LHCN-M2 (cell line): ENCODE measurements at regions not wholly inside any gene's neighbourhood (a gene's known extent, or its start where the extent isn't known, plus 50 kb on each side); places are given as distances from the start of the nearest gene placed in this dataset.
"Not testable (repeated sequence)": the region's sequence is repeated elsewhere in the genome, so short reads cannot be mapped to it uniquely, and the experiment has no call there.

Experiments used
- DNase-seq: peaks from one replicate; pipeline ENCODE4 v3.0.0-alpha.2; 2012; ENCODE audit warnings: low read depth

GRCh38 chr3:151675858-151676615, 57.7 kb upstream of the AADACL2 start:
- no peak for DNase-seq

GRCh38 chr3:151673974-151674373, 59.8 kb upstream of the AADACL2 start:
- no peak for DNase-seq

GRCh38 chr3:151667762-151668161, 66.0 kb upstream of the AADACL2 start:
- not testable (repeated sequence) for DNase-seq

- DNase-seq = peak; percentile 2
These were observed 72.8 kb upstream of the AADACL2 start for GRCh38 chr3:151660885-151661284.

GRCh38 chr3:151644986-151645385, 88.7 kb upstream of the AADACL2 start:
- no peak for DNase-seq

- DNase-seq = no peak
These were observed 89.6 kb upstream of the AADACL2 start for GRCh38 chr3:151644020-151644620.

- DNase-seq = peak; percentile 18
These were observed 94.3 kb upstream of the AADACL2 start for GRCh38 chr3:151639418-151639740.

GRCh38 chr3:151638555-151639417, 94.9 kb upstream of the AADACL2 start:
- DNase-seq = no peak

- DNase-seq = no peak
These were observed 97.8 kb upstream of the AADACL2 start for GRCh38 chr3:151635905-151636304.

GRCh38 chr3:151631946-151632345, 101.8 kb upstream of the AADACL2 start:
- DNase-seq = no peak

GRCh38 chr3:151630938-151631441, 102.7 kb upstream of the AADACL2 start:
- DNase-seq = peak; percentile 36

- DNase-seq = no peak
These were observed 103.7 kb upstream of the AADACL2 start for GRCh38 chr3:151630035-151630434.

- DNase-seq = no peak
These were observed 108.1 kb upstream of the AADACL2 start for GRCh38 chr3:151625586-151625985.

- DNase-seq = no peak
These were observed 108.6 kb upstream of the AADACL2 start for GRCh38 chr3:151625086-151625485.

- DNase-seq = no peak
These were observed 113.7 kb upstream of the AADACL2 start for GRCh38 chr3:151620071-151620470.

- no peak for DNase-seq
These were observed 118.3 kb upstream of the AADACL2 start for GRCh38 chr3:151615464-151615863.

- no peak for DNase-seq
These were observed 121.6 kb upstream of the AADACL2 start for GRCh38 chr3:151612115-151612514.

- no peak for DNase-seq
These were observed 122.3 kb upstream of the AADACL2 start for GRCh38 chr3:151611419-151611818.

- no peak for DNase-seq
These were observed 124.2 kb upstream of the AADACL2 start for GRCh38 chr3:151609491-151609890.

- no peak for DNase-seq
These were observed 128.8 kb upstream of the AADACL2 start for GRCh38 chr3:151604891-151605290.

- DNase-seq = no peak
These were observed 132.9 kb upstream of the AADACL2 start for GRCh38 chr3:151600783-151601182.

GRCh38 chr3:151599103-151599672, 134.5 kb upstream of the AADACL2 start:
- no peak for DNase-seq
